NCI-H128 (cell line): ENCODE measurements at regions not wholly inside any gene's neighbourhood (a gene's known extent, or its start where the extent isn't known, plus 50 kb on each side); places are given as distances from the start of the nearest gene placed in this dataset.

Experiments
- DNase-seq: peaks from one replicate; lab custom pipeline; 2025; ENCODE audit not compliant: unreplicated experiment; lab: John Stamatoyannopoulos, UW

- DNase-seq: no peak
Observed at GRCh38 chr13:63011996-63012395, 1596.3 kb upstream of the PCDH20 start.

- no peak for DNase-seq
Observed at GRCh38 chr13:63010072-63010658, 1594.5 kb upstream of the PCDH20 start.

GRCh38 chr13:63005625-63006024, 1590.0 kb upstream of the PCDH20 start:
- DNase-seq: no peak

GRCh38 chr13:62997696-62998095, 1582.0 kb upstream of the PCDH20 start:
- no peak for DNase-seq

GRCh38 chr13:62997038-62997599, 1581.5 kb upstream of the PCDH20 start:
- DNase-seq: no peak

GRCh38 chr13:62973804-62974203, 1558.2 kb upstream of the PCDH20 start:
- DNase-seq: no peak

GRCh38 chr13:62964522-62964921, 1548.9 kb upstream of the PCDH20 start:
- DNase-seq: no peak

- no peak for DNase-seq
Observed at GRCh38 chr13:62960723-62961122, 1545.1 kb upstream of the PCDH20 start.

GRCh38 chr13:62933809-62934208, 1518.2 kb upstream of the PCDH20 start:
- no peak for DNase-seq

GRCh38 chr13:62932256-62932883, 1516.7 kb upstream of the PCDH20 start:
- no peak for DNase-seq

- no peak for DNase-seq
Observed at GRCh38 chr13:62931853-62932252, 1516.2 kb upstream of the PCDH20 start.

- no peak for DNase-seq
Observed at GRCh38 chr13:62924395-62924794, 1508.7 kb upstream of the PCDH20 start.

GRCh38 chr13:62920159-62920558, 1504.5 kb upstream of the PCDH20 start:
- DNase-seq: no peak

GRCh38 chr13:62919491-62919890, 1503.8 kb upstream of the PCDH20 start:
- DNase-seq: no peak

- no peak for DNase-seq
Observed at GRCh38 chr13:62910541-62911060, 1495.0 kb upstream of the PCDH20 start.

- DNase-seq: no peak
Observed at GRCh38 chr13:62908321-62908720, 1492.7 kb upstream of the PCDH20 start.

- no peak for DNase-seq
Observed at GRCh38 chr13:62906896-62907295, 1491.2 kb upstream of the PCDH20 start.

GRCh38 chr13:62906469-62906868, 1490.8 kb upstream of the PCDH20 start:
- DNase-seq: no peak

GRCh38 chr13:62887046-62887445, 1471.4 kb upstream of the PCDH20 start:
- no peak for DNase-seq

GRCh38 chr13:62879071-62879470, 1463.4 kb upstream of the PCDH20 start:
- no peak for DNase-seq

- DNase-seq: peak; percentile 62
Observed at GRCh38 chr13:62875118-62875640, 1459.5 kb upstream of the PCDH20 start.

- DNase-seq: no peak
Observed at GRCh38 chr13:62850331-62850730, 1434.7 kb upstream of the PCDH20 start.
